ENCODE measurements at regions not wholly inside any gene's neighbourhood (a gene's known extent, or its start where the extent isn't known, plus 50 kb on each side); places are given as distances from the start of the nearest gene placed in this dataset.
"Not testable (repeated sequence)": the region's sequence is repeated elsewhere in the genome, so short reads cannot be mapped to it uniquely, and the experiment has no call there.

DNA sequence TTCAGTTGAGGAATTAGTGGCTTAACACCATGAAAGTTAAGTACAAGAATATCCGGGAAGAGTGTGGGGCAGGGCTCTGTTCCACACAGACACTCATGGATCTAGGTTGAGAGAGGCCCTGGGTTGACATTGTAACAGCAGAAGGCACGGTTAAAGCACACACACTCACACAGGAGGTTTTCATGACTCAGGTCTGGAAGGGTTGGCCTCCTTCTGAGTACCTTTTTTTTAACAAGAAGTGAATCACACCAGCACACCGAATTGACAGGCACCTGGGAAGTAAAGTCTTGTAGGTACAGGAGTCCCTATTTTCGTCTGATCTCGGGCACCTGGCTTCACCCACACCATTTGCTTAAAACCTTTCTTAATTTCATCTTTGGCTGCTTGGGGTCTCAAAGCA is 509.4 kb upstream of the ADARB2 start:
- no peak for DNase-seq (ENCODE audit: low spot score)

DNA sequence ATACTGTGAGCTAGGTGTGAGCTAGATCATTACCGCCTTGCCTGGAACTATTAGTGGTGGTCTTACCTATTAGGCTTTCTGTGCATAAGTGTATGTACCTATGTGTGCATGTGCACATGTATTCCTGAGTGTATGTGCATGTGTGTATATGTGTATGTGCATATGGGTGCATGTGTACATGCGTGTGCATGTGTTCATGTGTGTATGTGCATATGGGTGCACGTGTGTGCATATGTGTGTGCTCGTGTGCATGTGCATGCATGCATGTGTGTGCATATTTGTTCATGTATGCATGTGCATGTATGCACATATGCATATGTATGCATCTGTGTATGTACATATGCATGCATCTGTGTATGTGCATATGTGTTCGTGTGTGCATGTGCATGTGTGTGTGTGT is 508.3 kb upstream of the ADARB2 start:
- no peak for DNase-seq (ENCODE audit: low spot score)

DNA sequence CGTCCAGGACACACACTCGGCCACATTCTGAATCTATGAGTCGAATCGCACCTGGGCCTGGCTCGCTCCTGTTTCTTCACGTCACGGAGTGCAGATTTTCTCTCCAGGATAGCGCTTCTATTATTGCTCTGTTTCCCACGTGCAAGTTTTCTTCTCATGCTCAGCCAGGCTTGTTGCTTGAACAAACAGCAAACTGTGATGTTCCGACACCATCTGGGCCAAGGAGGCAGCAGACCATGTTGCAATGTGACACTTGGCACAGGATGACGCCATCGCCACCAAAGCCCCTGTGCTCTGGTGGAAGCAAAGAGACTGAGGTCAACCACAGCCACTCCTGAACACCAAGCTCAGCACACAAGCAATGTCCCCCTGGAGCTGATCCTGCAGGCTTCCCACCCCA is 507.1 kb upstream of the ADARB2 start:
- DNase-seq (ENCODE audit: low spot score), result no peak

- no peak for DNase-seq (ENCODE audit: low spot score)
Observed at GRCh38 chr10:2236876-2237275, 499.6 kb upstream of the ADARB2 start.

GRCh38 chr10:2232479-2232878 is 495.2 kb upstream of the ADARB2 start:
- DNase-seq (ENCODE audit: low spot score), result no peak

- no peak for DNase-seq (ENCODE audit: low spot score)
Observed at GRCh38 chr10:2230478-2230877, 493.2 kb upstream of the ADARB2 start.

- DNase-seq (ENCODE audit: low spot score), result no peak
Observed at GRCh38 chr10:2228320-2228901, 491.1 kb upstream of the ADARB2 start.

DNA sequence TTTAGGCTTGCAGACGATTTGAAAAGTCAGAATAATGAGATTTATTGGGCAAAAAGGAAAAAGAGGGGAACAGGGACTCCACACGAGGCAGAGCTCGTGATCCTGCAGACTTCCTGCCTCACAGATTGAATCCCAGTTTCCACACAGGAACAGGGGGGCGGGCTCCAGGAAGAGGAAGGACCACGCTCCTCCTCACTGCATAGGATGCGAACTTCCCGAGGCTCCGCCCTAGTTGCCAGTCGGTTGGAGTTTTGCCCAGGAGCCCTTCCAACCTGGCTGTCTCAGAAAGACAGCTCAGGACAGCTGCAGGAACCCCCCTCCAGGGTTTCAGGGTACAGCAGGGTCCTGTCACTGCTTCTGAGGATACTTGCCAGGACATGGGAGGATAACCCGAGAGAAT is 488.3 kb upstream of the ADARB2 start:
- DNase-seq (ENCODE audit: low spot score), result no peak

DNA sequence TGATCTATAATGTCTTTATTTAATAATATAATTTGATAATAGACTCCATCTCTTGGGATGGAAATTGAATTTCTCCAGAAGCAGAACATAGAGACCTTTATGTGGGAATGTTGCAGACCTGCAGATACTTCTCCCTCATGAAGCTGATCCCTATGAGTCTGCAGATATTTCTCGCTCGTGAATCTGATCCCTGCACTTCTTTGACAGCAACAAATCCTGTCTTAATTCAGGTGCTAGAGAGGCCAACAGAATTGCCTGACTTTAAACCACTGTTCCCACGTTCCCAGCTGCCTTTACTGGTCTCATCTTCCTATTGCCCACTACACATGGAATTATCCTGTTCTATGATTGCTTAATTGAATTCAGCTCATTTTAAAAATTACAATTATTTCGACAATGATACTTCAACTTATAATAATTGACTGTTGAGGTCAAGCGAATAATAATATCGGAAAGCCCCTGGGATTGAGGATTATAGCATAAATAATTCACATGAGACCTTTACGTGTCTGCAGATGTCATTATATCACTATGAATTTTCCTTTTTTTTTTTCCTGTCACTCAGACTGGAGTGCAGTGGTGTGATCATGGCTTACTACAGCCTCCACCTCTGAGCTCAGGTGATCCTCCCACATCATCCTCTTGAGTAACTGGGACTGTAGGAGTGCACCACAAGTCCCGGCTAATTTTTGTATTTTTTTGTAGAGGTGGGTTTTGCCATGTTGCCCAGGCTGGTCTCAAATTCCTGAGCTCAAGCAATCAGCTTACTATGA is 486.4 kb upstream of the ADARB2 start:
- no peak for DNase-seq (ENCODE audit: low spot score)

DNA sequence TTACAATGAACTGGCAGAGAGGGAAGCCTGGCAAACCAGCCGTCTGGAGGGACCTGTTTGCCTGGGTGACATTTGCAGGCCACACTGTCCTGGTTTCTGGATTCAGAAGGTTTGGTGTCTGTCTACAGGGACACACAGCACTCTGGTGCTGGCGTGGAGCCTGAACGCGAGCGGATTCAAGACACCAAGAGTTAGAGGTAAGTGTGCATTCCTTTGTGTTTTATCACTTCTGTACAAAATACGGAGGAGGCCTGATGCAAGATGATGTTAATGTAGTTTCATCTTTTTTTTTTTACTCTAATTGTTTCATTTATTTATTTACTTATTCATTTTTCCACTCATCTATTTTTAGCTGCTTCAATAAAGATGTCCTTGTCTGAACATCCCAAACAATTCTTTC is 485.3 kb upstream of the ADARB2 start:
- no peak for DNase-seq (ENCODE audit: low spot score)

DNA sequence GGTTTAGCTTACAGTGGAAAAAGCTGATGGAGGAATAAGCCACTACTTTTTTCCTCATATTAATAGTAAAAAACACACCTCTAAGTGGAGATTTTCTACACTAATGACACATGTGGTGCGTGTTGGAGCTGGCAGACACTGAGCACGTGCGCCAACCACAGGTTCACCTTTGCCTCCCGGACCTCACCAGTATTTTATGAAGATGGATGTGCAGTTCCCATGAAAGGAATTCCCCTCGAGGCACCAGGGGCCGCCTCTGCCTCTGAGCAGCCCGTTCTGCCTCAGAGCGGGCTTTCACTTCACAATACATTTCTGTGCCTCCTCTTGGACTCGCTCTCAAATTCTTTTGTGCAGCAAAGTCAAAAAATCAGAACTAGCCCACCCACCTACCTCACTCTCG is 477.5 kb upstream of the ADARB2 start:
- DNase-seq (ENCODE audit: low spot score), result no peak

GRCh38 chr10:2214092-2214491 is 476.8 kb upstream of the ADARB2 start:
- DNase-seq (ENCODE audit: low spot score), result no peak

- DNase-seq (ENCODE audit: low spot score), result no peak
Observed at GRCh38 chr10:2212244-2212834, 475.0 kb upstream of the ADARB2 start.

GRCh38 chr10:2210088-2210487 is 472.8 kb upstream of the ADARB2 start:
- DNase-seq (ENCODE audit: low spot score), result no peak

DNA sequence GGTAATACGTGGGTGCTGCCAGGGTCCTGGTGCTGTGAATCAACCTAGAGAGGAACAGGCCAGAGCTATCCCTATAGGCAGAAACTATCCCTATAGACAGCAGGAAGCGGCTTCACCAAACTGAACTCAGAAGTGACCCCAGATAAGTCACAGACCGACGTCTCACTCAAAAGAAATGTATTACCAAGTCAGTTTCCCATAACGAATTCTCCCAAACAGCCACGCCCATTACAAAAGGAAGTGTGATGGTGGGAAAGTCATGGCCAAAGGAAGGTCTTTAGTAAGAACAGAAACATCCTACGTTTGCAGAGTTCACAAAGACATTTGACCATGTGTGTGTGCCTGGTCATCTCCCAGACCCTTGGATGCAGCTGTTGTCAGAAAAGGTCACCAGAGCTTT is 470.8 kb upstream of the ADARB2 start:
- no peak for DNase-seq (ENCODE audit: low spot score)

GRCh38 chr10:2207246-2207922 is 470.1 kb upstream of the ADARB2 start:
- DNase-seq (ENCODE audit: low spot score), result no peak

- DNase-seq (ENCODE audit: low spot score), result no peak
Observed at GRCh38 chr10:2205406-2205805, 468.1 kb upstream of the ADARB2 start.

GRCh38 chr10:2202401-2202800 is 465.1 kb upstream of the ADARB2 start:
- no peak for DNase-seq (ENCODE audit: low spot score)

- DNase-seq (ENCODE audit: low spot score), result no peak
Observed at GRCh38 chr10:2201534-2202099, 464.3 kb upstream of the ADARB2 start.

- DNase-seq (ENCODE audit: low spot score), result no peak
Observed at GRCh38 chr10:2197663-2198062, 460.3 kb upstream of the ADARB2 start.

DNA sequence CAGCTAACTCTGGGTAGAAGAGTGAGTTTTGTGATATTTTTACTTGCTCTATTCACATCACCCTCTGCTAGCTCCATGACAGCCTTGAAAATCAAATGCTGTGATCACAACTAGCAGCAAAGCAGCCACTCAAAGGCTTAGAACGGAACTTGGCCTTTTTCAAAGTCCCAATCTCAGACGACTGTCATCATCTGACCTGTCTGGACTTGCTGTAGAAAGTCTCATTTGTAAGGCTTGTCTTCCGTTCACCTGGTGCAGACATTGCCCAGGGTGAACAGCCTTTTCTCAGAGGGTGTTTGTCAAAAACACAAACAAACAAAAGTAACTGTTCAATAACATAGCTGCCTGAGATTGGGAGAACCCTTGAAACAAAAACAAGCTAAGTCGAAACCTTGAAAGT is 458.9 kb upstream of the ADARB2 start:
- no peak for DNase-seq (ENCODE audit: low spot score)

- not testable (repeated sequence) for DNase-seq (ENCODE audit: low spot score)
Observed at GRCh38 chr10:2189356-2189755, 452.0 kb upstream of the ADARB2 start.

DNA sequence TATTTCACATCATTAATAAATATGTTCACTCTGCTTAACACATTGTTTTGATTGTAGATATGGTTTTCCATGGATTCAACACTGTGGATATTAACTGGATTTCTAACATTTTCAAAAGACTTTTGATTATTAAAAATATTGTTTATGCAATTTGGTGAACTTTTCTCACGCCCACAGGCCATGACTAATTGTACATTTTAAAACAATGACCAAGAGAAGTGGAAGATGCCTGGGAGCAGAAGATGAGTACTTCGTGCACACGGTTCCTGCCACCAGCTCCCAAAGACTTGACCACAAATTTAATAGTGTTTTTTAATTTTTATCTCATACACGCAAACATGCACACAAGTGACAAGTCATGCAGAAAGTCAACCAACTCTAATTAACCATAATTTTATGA is 451.0 kb upstream of the ADARB2 start:
- no peak for DNase-seq (ENCODE audit: low spot score)

Measured in globus pallidus (tissue), 1 donor.